HK-2 (cell line): ENCODE measurements at regions not wholly inside any gene's neighbourhood (a gene's known extent, or its start where the extent isn't known, plus 50 kb on each side); places are given as distances from the start of the nearest gene placed in this dataset.

ENCODE experiments used
- DNase-seq: peaks from one replicate; pipeline ENCODE4 v3.0.0-alpha.2; 2018; ENCODE audit not compliant: unreplicated experiment

GRCh38 chr5:42349163-42349562 is 74.1 kb upstream of the GHR start:
- DNase-seq = no peak

- no peak for DNase-seq
These were observed 71.3 kb upstream of the GHR start for GRCh38 chr5:42351956-42352355.

DNA sequence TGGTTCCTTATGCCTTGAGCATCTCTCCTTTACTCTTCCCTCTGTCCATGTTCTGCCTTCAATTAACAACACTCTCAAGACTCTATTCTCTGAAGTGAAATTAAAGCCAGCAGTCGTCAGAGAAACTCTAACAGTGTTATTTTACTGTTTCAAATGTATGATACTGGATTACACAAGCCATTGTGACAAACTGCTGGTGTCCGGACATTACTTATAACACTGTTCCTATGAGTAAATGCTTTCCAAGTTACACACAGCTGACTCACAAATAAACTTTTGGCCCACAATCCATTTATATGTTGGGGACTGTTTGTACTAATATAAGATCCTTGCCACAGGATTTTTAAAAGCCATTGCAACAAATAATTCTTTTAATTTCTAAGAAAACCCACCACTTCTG is 63.2 kb upstream of the GHR start:
- no peak for DNase-seq

DNA sequence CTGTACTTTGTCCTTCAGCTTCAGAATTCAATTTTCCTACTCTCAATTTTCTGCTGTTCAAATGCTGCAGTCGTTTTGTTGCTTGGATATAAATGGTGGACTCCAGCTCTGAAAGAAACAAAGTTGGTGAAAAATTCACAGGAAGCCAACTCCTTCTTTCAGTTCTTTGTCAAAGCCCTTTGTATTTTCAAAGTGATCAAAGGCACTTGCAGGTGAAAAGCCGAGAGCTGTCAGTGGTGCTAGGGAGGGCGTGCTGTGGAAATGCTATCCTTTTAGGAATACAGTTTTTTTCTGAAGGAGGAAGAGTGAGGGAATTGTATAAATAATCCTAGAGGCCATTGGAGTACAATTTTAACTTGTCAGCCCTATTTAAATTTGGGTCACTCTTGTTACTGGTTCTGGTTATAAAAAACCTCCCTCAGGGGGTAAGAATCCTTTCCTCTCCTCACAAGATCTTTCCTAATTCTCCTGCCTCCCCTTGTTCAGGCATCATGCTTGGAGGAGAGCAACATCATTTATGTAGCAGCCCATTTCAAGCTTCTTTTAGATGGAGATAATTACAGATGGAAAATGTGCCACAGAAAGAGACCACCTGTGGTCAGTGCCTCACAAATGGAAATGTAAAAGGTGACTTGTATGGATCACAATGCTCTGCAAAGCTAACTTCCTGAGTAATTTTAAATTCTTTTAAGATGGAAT is 62.5 kb upstream of the GHR start:
- no peak for DNase-seq

- no peak for DNase-seq
These were observed 61.9 kb upstream of the GHR start for GRCh38 chr5:42361315-42361688.

- no peak for DNase-seq
These were observed 57.2 kb upstream of the GHR start for GRCh38 chr5:42366051-42366450.
